IMR-90 (cell line): ENCODE measurements at regions not wholly inside any gene's neighbourhood (a gene's known extent, or its start where the extent isn't known, plus 50 kb on each side); places are given as distances from the start of the nearest gene placed in this dataset.

Experiments used
- FOS ChIP-seq: fragments of 150-350 bp; IDR thresholded peaks from 2 replicates; pipeline ENCODE4 v1.6.1; 2016; ENCODE audit warnings: low read depth, low read length
- RCOR1 ChIP-seq: IDR thresholded peaks from 2 replicates; pipeline ENCODE4 v1.6.1; 2012; ENCODE audit warnings: mild to moderate bottlenecking, low read length, improper control_type of control experiment; ENCODE audit not compliant: insufficient replicate concordance
- TF ChIP-seq, protein P1 (sequence below): conservative IDR thresholded peaks from 2 replicates; pipeline ENCODE4 v1.5.1; 2012; ENCODE audit warnings: mild to moderate bottlenecking, low read depth, low read length, improper control_type of control experiment

DNA sequence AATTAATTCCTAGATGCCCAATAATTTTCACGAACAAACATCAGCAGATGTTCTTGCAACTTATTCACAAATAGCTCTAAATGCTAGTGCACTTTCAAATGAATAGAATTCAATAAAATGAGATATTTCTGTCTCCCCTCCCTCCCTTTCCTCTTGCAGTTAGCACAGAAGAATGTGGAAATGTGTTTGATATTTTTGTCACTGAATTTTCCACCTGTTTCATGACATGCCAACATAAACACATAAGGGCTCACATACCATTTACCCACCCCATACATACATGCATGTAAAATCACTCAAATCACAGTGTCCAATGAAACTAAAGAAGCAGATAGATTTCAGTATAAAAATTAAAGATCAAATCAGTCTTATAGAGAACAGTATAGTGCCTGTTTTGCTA lies 746.9 kb upstream of the MARCKS start:
- TF ChIP-seq, protein P1, sequence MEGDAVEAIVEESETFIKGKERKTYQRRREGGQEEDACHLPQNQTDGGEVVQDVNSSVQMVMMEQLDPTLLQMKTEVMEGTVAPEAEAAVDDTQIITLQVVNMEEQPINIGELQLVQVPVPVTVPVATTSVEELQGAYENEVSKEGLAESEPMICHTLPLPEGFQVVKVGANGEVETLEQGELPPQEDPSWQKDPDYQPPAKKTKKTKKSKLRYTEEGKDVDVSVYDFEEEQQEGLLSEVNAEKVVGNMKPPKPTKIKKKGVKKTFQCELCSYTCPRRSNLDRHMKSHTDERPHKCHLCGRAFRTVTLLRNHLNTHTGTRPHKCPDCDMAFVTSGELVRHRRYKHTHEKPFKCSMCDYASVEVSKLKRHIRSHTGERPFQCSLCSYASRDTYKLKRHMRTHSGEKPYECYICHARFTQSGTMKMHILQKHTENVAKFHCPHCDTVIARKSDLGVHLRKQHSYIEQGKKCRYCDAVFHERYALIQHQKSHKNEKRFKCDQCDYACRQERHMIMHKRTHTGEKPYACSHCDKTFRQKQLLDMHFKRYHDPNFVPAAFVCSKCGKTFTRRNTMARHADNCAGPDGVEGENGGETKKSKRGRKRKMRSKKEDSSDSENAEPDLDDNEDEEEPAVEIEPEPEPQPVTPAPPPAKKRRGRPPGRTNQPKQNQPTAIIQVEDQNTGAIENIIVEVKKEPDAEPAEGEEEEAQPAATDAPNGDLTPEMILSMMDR: no peak
- no peak for TF ChIP-seq RCOR1
- TF ChIP-seq FOS: no peak
